CD4-positive, alpha-beta memory T cell (primary cell): ENCODE measurements at regions not wholly inside any gene's neighbourhood (a gene's known extent, or its start where the extent isn't known, plus 50 kb on each side); places are given as distances from the start of the nearest gene placed in this dataset.

Source experiments
- CTCF ChIA-PET: fragments of 350-600 bp; sonication (Branson Sonifier 250); formaldehyde crosslinking; loops from one replicate; lab custom pipeline; 2021; ENCODE audit warnings: inconsistent platforms; ENCODE audit not compliant: partially characterized antibody; lab: Charles Lee
- POLR2A ChIA-PET: fragments of 350-600 bp; sonication (Branson Sonifier 250); formaldehyde crosslinking; loops from one replicate; lab custom pipeline; 2021; ENCODE audit not compliant: partially characterized antibody; lab: Charles Lee
- DNase-seq, 5 donors: peaks; one replicate each; pipeline versions ENCODE4 v3.0.0 to v3.0.0-alpha.2; 2020 to 2022; ENCODE audit warnings: mixed read lengths in 1 of 5
- H3K27ac ChIP-seq: one replicate; pipeline ENCODE4 v1.7.0; 2013; ENCODE audit warnings: low read depth, low read length
- H3K27me3 ChIP-seq: 2 replicates; pipeline ENCODE4 v1.7.0; 2013; ENCODE audit warnings: mild to moderate bottlenecking, low read length, moderate library complexity; ENCODE audit not compliant: insufficient read depth
- H3K36me3 ChIP-seq: 2 replicates; pipeline ENCODE4 v1.7.0; 2013; ENCODE audit warnings: mild to moderate bottlenecking, low read length, moderate library complexity; ENCODE audit not compliant: insufficient read depth
- H3K4me1 ChIP-seq: 2 replicates; pipeline ENCODE4 v1.7.0; 2013; ENCODE audit warnings: mild to moderate bottlenecking, low read length, moderate library complexity; ENCODE audit not compliant: insufficient read depth
- H3K4me3 ChIP-seq, 2 donors: one replicate each; pipeline ENCODE4 v1.7.0; 2013; ENCODE audit warnings: low read length in 2 of 2, mild to moderate bottlenecking in 1 of 2
- H3K9me3 ChIP-seq, 2 donors: one replicate each; pipeline ENCODE4 v1.7.0; 2013; ENCODE audit warnings: low read length in 2 of 2, control low read depth in 1 of 2; ENCODE audit not compliant: control insufficient read depth in 1 of 2
- H3K27ac Mint-ChIP-seq, 7 donors: one replicate each; pipeline ENCODE4 v1.8.0; 2020 to 2021; ENCODE audit warnings: mixed read lengths in 7 of 7, mild to moderate bottlenecking in 6 of 7, inconsistent platforms in 3 of 7, moderate library complexity in 3 of 7
- H3K27me3 Mint-ChIP-seq, 2 donors: one replicate each; pipeline ENCODE4 v1.8.0; 2020 to 2021; ENCODE audit warnings: mixed read lengths in 2 of 2
- H3K36me3 Mint-ChIP-seq, 2 donors: one replicate each; pipeline ENCODE4 v1.8.0; 2020 to 2021; ENCODE audit warnings: mixed read lengths in 2 of 2, inconsistent platforms in 1 of 2, mild to moderate bottlenecking in 1 of 2
- H3K4me1 Mint-ChIP-seq, 4 donors: one replicate each; pipeline ENCODE4 v1.8.0; 2020 to 2021; ENCODE audit warnings: mixed read lengths in 4 of 4, mild to moderate bottlenecking in 1 of 4
- H3K4me3 Mint-ChIP-seq, 8 donors: one replicate each; pipeline ENCODE4 v1.8.0; 2020 to 2021; ENCODE audit warnings: mixed read lengths in 8 of 8, mild to moderate bottlenecking in 7 of 8, moderate library complexity in 6 of 8, inconsistent platforms in 3 of 8
- H3K9me3 Mint-ChIP-seq, 8 donors: one replicate each; pipeline ENCODE4 v1.8.0; 2020 to 2021; ENCODE audit warnings: mixed read lengths in 8 of 8, mild to moderate bottlenecking in 5 of 8, inconsistent platforms in 3 of 8, moderate library complexity in 1 of 8
- intact Hi-C: fragments of 100-400 bp; cut with micrococcal nuclease; formaldehyde crosslinking; loops from one replicate; pipeline ENCODE4 v1.15.1; 2023

GRCh38 chr13:73995736-73996135, 138.5 kb downstream of the KLF12 start:
- ChIA-PET CTCF (interaction anchor here (1.7 to 1.9 kb wide), 2 partner anchors 10 to 29 kb away, joined by 4 to 6 read pairs; no protein-coding TSS in a partner anchor), POLR2A (interaction anchor here (0.9 to 2.0 kb wide), 2 partner anchors 10 to 252 kb away, joined by 3 to 6 read pairs; no protein-coding TSS in a partner anchor)
- Mint-ChIP-seq H3K36me3 (peaks cover 33 to 46% of the 10 kb centered on the region in 2 donors), H3K27me3 (no peaks in the 10 kb centered on the region), H3K4me3 (no peak overlapping the region), H3K27ac (peak overlapping the region in 2 of 7 donors; percentile 24 to 70), H3K9me3 (no peaks in the 10 kb centered on the region), H3K4me1 (peaks cover 54 to 92% (median 67%) of the 10 kb centered on the region in 4 donors)
- H3K4me1 ChIP-seq, result peaks cover 23% of the 10 kb centered on the region
- intact Hi-C loops, result no loop called here
- no peak overlapping the region for H3K27ac ChIP-seq
- H3K27me3 ChIP-seq, result no peaks in the 10 kb centered on the region
- H3K36me3 ChIP-seq, result peaks cover 9% of the 10 kb centered on the region
- no peak for DNase-seq
- H3K4me3 ChIP-seq, result no peak overlapping the region
- no peaks in the 10 kb centered on the region for H3K9me3 ChIP-seq

DNA sequence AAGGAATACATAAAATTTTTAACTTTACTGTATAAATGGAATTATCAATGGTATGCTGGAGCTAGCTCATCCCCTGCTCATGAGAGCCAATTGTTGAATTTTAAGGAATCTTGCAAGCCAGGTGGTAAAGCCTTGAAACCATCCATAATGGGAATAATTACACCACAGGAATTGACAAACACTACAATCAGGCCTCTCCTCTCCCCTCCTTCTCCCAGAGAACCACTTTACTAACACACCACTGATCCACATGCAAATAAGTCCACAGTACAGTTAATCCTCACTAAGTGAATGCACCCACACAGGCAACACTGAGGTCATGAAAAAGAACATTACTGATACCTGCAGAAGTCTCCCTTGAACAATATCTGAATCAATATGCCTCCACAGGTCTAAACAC, 140.5 kb downstream of the KLF12 start:
- Histone ChIP-seq H3K4me1 (peaks cover 28% of the 10 kb centered on the region), H3K27ac (no peak overlapping the region), H3K36me3 (peaks cover 9% of the 10 kb centered on the region), H3K4me3 (no peak overlapping the region), H3K9me3 (no peaks in the 10 kb centered on the region), H3K27me3 (no peaks in the 10 kb centered on the region)
- H3K9me3 Mint-ChIP-seq, result no peaks in the 10 kb centered on the region
- peak overlapping the region in 4 of 7 donors; percentile 1 to 62 (median 7) for H3K27ac Mint-ChIP-seq
- no peak for DNase-seq
- POLR2A ChIA-PET, result no interaction called here
- intact Hi-C loops, result no loop called here
- no peaks in the 10 kb centered on the region for H3K27me3 Mint-ChIP-seq
- H3K36me3 Mint-ChIP-seq, result peaks cover 33 to 46% of the 10 kb centered on the region in 2 donors
- peaks cover 50 to 89% (median 67%) of the 10 kb centered on the region in 4 donors for H3K4me1 Mint-ChIP-seq
- H3K4me3 Mint-ChIP-seq, result no peak overlapping the region
- CTCF ChIA-PET, result no interaction called here

- Mint-ChIP-seq H3K9me3 (no peaks in the 10 kb centered on the region), H3K36me3 (peaks cover 42 to 46% of the 10 kb centered on the region in 2 donors), H3K27ac (peak overlapping the region in 3 of 7 donors; percentile 5 to 70 (median 41)), H3K4me3 (peak overlapping the region in 1 of 8 donors; percentile 22), H3K4me1 (peaks cover 52 to 85% (median 64%) of the 10 kb centered on the region in 4 donors), H3K27me3 (no peaks in the 10 kb centered on the region)
- Histone ChIP-seq H3K4me3 (no peak overlapping the region), H3K27me3 (no peaks in the 10 kb centered on the region), H3K27ac (no peak overlapping the region), H3K9me3 (no peaks in the 10 kb centered on the region), H3K4me1 (peaks cover 33% of the 10 kb centered on the region), H3K36me3 (peaks cover 9% of the 10 kb centered on the region)
- intact Hi-C loops, result no loop called here
- POLR2A ChIA-PET, result no interaction called here
- no peak for DNase-seq
- CTCF ChIA-PET, result interaction anchor here (1.4 kb wide), 1 partner anchor 295 kb away, joined by 5 read pairs; no protein-coding TSS in a partner anchor
These were observed 142.3 kb downstream of the KLF12 start for GRCh38 chr13:73991884-73992283.

- H3K36me3 Mint-ChIP-seq, result peaks cover 42 to 45% of the 10 kb centered on the region in 2 donors
- peak overlapping the region; percentile 13 to 78 (median 55) for H3K27ac Mint-ChIP-seq
- Histone ChIP-seq H3K36me3 (peaks cover 9% of the 10 kb centered on the region), H3K9me3 (no peaks in the 10 kb centered on the region), H3K27me3 (no peaks in the 10 kb centered on the region), H3K4me3 (no peak overlapping the region), H3K27ac (no peak overlapping the region), H3K4me1 (peaks cover 38% of the 10 kb centered on the region)
- H3K9me3 Mint-ChIP-seq, result no peaks in the 10 kb centered on the region
- DNase-seq, result no peak
- ChIA-PET POLR2A (no interaction called here), CTCF (interaction anchor here (1.4 kb wide), 1 partner anchor 295 kb away, joined by 5 read pairs; no protein-coding TSS in a partner anchor)
- no peaks in the 10 kb centered on the region for H3K27me3 Mint-ChIP-seq
- peak overlapping the region in 1 of 8 donors; percentile 22 for H3K4me3 Mint-ChIP-seq
- peaks cover 53 to 85% (median 64%) of the 10 kb centered on the region in 4 donors for H3K4me1 Mint-ChIP-seq
- intact Hi-C loops, result no loop called here
These were observed 142.8 kb downstream of the KLF12 start for GRCh38 chr13:73991384-73991783.

DNA sequence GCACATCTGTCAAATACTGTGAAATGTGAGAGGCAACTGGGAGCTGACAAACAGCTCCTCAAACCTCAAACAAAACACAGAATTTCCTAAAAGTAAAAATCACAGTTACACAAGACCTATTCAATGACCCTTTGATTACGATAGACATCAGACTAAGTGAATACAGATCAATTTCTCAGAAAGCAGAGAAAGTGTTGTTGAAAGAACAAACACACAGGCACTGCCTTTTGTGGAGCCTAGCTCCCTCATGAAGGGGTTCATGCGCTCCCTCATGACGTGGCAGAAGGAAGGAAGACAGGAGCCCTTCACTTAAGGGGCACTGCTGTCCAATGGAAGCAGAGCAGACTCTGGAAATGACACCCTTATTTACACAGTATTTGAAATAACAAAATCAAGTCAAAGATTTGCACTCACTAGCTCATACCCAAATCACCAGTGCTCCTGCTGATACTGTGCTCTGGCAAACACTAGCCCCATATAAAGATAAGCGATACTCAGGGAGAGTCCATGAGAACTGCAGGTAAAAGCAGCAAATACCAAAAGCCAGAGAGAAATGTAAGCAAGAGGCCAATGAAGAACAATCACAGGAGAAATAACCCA, 144.9 kb downstream of the KLF12 start:
- ChIA-PET CTCF (interaction anchor here (1.3 to 2.4 kb wide), 2 partner anchors 12 to 297 kb away, joined by 3 to 7 read pairs; no protein-coding TSS in a partner anchor), POLR2A (no interaction called here)
- H3K4me3 Mint-ChIP-seq, result peak overlapping the region in 3 of 8 donors; percentile 13 to 39 (median 25)
- no peaks in the 10 kb centered on the region for H3K27me3 Mint-ChIP-seq
- Histone ChIP-seq H3K27me3 (no peaks in the 10 kb centered on the region), H3K4me3 (no peak overlapping the region), H3K4me1 (peaks cover 58% of the 10 kb centered on the region), H3K27ac (no peak overlapping the region), H3K36me3 (peaks cover 7% of the 10 kb centered on the region), H3K9me3 (no peaks in the 10 kb centered on the region)
- peaks cover 36 to 47% of the 10 kb centered on the region in 2 donors for H3K36me3 Mint-ChIP-seq
- no peak for DNase-seq
- peaks cover 56 to 69% (median 63%) of the 10 kb centered on the region in 4 donors for H3K4me1 Mint-ChIP-seq
- intact Hi-C loops, result loop anchor here (5.0 kb wide), 2 partner anchors 38 to 47 kb away; no protein-coding TSS in a partner anchor
- H3K27ac Mint-ChIP-seq, result peak overlapping the region in 6 of 7 donors; percentile 32 to 80 (median 60)
- H3K9me3 Mint-ChIP-seq, result no peaks in the 10 kb centered on the region

DNA sequence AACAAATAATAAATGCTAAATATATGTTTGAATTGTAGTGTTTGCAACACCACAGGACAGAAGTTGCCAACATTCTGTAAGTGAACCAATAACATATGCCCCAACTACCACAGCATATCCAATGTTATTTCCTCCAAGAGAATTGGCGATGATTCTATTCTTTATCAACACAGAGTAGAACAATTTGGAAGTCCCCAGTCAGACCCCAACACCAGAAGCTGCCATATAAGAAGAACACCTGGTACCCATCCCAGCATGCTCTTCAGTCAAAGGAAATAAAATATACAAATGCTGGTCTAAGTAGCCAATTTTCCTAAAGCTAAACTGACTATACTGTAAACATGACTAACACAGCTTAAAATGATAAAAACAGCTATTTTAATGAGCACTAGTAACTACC, 145.7 kb downstream of the KLF12 start:
- Mint-ChIP-seq H3K27ac (peak overlapping the region in 6 of 7 donors; percentile 61 to 81 (median 75)), H3K36me3 (peaks cover 28 to 40% of the 10 kb centered on the region in 2 donors), H3K27me3 (no peaks in the 10 kb centered on the region), H3K9me3 (no peaks in the 10 kb centered on the region), H3K4me1 (peaks cover 51 to 61% (median 59%) of the 10 kb centered on the region in 4 donors), H3K4me3 (peak overlapping the region in 2 of 8 donors; percentile 17 to 55)
- Histone ChIP-seq H3K27me3 (no peaks in the 10 kb centered on the region), H3K9me3 (no peaks in the 10 kb centered on the region), H3K4me3 (no peak overlapping the region), H3K4me1 (peaks cover 67% of the 10 kb centered on the region), H3K27ac (no peak overlapping the region), H3K36me3 (peaks cover 4% of the 10 kb centered on the region)
- intact Hi-C loops, result loop anchor here (5.0 kb wide), 2 partner anchors 39 to 46 kb away; no protein-coding TSS in a partner anchor
- ChIA-PET POLR2A (no interaction called here), CTCF (interaction anchor here (2.4 kb wide), 1 partner anchor 298 kb away, joined by 7 read pairs; no protein-coding TSS in a partner anchor)
- no peak for DNase-seq

DNA sequence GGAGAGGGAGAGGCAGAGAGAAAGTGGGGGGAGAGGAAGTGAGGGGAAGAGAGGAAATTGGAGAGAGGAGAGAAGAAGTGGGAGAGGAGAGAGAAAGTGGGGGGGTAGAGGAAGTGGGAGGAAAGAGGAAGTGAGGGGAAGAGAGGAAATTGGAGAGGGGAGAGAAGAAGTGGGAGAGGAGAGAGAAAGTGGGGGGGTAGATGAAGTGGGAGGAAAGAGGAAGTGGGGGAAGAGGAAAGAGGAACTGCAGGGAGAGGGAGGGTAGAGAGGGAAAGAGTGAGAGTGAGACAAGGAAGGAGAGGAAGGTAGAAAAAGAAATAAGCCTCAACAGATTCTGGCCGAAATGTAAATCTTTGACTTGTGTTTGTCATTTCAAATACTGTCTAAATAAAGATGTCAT, 146.6 kb downstream of the KLF12 start:
- DNase-seq, result no peak
- Mint-ChIP-seq H3K27me3 (no peaks in the 10 kb centered on the region), H3K36me3 (peaks cover 25 to 33% of the 10 kb centered on the region in 2 donors), H3K4me1 (peaks cover 51 to 59% (median 56%) of the 10 kb centered on the region in 4 donors), H3K4me3 (peak overlapping the region in 2 of 8 donors; percentile 17 to 55), H3K27ac (peak overlapping the region in 6 of 7 donors; percentile 44 to 81 (median 75)), H3K9me3 (no peaks in the 10 kb centered on the region)
- Histone ChIP-seq H3K27me3 (no peaks in the 10 kb centered on the region), H3K9me3 (no peaks in the 10 kb centered on the region), H3K27ac (no peak overlapping the region), H3K4me1 (peaks cover 75% of the 10 kb centered on the region), H3K4me3 (no peak overlapping the region), H3K36me3 (peaks cover 4% of the 10 kb centered on the region)
- ChIA-PET CTCF (interaction anchor here (0.9 to 2.4 kb wide), 2 partner anchors 20 to 299 kb away, joined by 3 to 7 read pairs; no protein-coding TSS in a partner anchor), POLR2A (no interaction called here)
- intact Hi-C loops, result loop anchor here (5.0 kb wide), 2 partner anchors 40 to 45 kb away; no protein-coding TSS in a partner anchor
